CD4-positive, alpha-beta memory T cell (primary cell): ENCODE measurements at regions not wholly inside any gene's neighbourhood (a gene's known extent, or its start where the extent isn't known, plus 50 kb on each side); places are given as distances from the start of the nearest gene placed in this dataset.

Experiments used
- CTCF ChIA-PET: fragments of 350-600 bp; sonication (Branson Sonifier 250); formaldehyde crosslinking; loops from one replicate; lab custom pipeline; 2021; ENCODE audit warnings: inconsistent platforms; ENCODE audit not compliant: partially characterized antibody; lab: Charles Lee
- POLR2A ChIA-PET: fragments of 350-600 bp; sonication (Branson Sonifier 250); formaldehyde crosslinking; loops from one replicate; lab custom pipeline; 2021; ENCODE audit not compliant: partially characterized antibody; lab: Charles Lee
- DNase-seq, 5 donors: peaks; one replicate each; pipeline versions ENCODE4 v3.0.0 to v3.0.0-alpha.2; 2020 to 2022; ENCODE audit warnings: mixed read lengths in 1 of 5
- H3K27ac ChIP-seq: one replicate; pipeline ENCODE4 v1.7.0; 2013; ENCODE audit warnings: low read depth, low read length
- H3K27me3 ChIP-seq: 2 replicates; pipeline ENCODE4 v1.7.0; 2013; ENCODE audit warnings: mild to moderate bottlenecking, low read length, moderate library complexity; ENCODE audit not compliant: insufficient read depth
- H3K36me3 ChIP-seq: 2 replicates; pipeline ENCODE4 v1.7.0; 2013; ENCODE audit warnings: mild to moderate bottlenecking, low read length, moderate library complexity; ENCODE audit not compliant: insufficient read depth
- H3K4me1 ChIP-seq: 2 replicates; pipeline ENCODE4 v1.7.0; 2013; ENCODE audit warnings: mild to moderate bottlenecking, low read length, moderate library complexity; ENCODE audit not compliant: insufficient read depth
- H3K4me3 ChIP-seq, 2 donors: one replicate each; pipeline ENCODE4 v1.7.0; 2013; ENCODE audit warnings: low read length in 2 of 2, mild to moderate bottlenecking in 1 of 2
- H3K9me3 ChIP-seq, 2 donors: one replicate each; pipeline ENCODE4 v1.7.0; 2013; ENCODE audit warnings: low read length in 2 of 2, control low read depth in 1 of 2; ENCODE audit not compliant: control insufficient read depth in 1 of 2
- H3K27ac Mint-ChIP-seq, 7 donors: one replicate each; pipeline ENCODE4 v1.8.0; 2020 to 2021; ENCODE audit warnings: mixed read lengths in 7 of 7, mild to moderate bottlenecking in 6 of 7, inconsistent platforms in 3 of 7, moderate library complexity in 3 of 7
- H3K27me3 Mint-ChIP-seq, 2 donors: one replicate each; pipeline ENCODE4 v1.8.0; 2020 to 2021; ENCODE audit warnings: mixed read lengths in 2 of 2
- H3K36me3 Mint-ChIP-seq, 2 donors: one replicate each; pipeline ENCODE4 v1.8.0; 2020 to 2021; ENCODE audit warnings: mixed read lengths in 2 of 2, inconsistent platforms in 1 of 2, mild to moderate bottlenecking in 1 of 2
- H3K4me1 Mint-ChIP-seq, 4 donors: one replicate each; pipeline ENCODE4 v1.8.0; 2020 to 2021; ENCODE audit warnings: mixed read lengths in 4 of 4, mild to moderate bottlenecking in 1 of 4
- H3K4me3 Mint-ChIP-seq, 8 donors: one replicate each; pipeline ENCODE4 v1.8.0; 2020 to 2021; ENCODE audit warnings: mixed read lengths in 8 of 8, mild to moderate bottlenecking in 7 of 8, moderate library complexity in 6 of 8, inconsistent platforms in 3 of 8
- H3K9me3 Mint-ChIP-seq, 8 donors: one replicate each; pipeline ENCODE4 v1.8.0; 2020 to 2021; ENCODE audit warnings: mixed read lengths in 8 of 8, mild to moderate bottlenecking in 5 of 8, inconsistent platforms in 3 of 8, moderate library complexity in 1 of 8
- intact Hi-C: fragments of 100-400 bp; cut with micrococcal nuclease; formaldehyde crosslinking; loops from one replicate; pipeline ENCODE4 v1.15.1; 2023

DNA sequence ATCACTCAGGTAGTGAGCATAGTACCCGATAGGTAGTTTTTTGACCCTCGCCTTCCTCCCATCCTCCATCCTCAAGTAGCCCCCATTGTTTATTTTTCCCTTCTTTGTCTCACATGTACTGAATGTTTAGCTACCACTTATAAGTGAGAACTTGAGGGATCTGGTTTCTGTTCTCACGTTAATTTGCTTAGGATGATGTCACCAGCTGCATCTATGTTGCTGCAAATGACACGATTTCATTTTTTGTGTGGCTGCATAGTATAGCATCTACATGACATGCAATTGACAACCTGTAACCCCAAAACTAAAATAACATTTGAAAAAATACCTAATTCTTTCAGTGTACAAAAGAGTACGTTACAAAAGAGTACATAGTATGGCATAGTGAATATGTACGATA is 254.0 kb upstream of the NOVA1 start:
- no peaks in the 10 kb centered on the region for H3K27me3 Mint-ChIP-seq
- Histone ChIP-seq H3K4me1 (no peaks in the 10 kb centered on the region), H3K27me3 (no peaks in the 10 kb centered on the region), H3K36me3 (no peaks in the 10 kb centered on the region), H3K27ac (no peak overlapping the region), H3K4me3 (no peak overlapping the region), H3K9me3 (peaks cover 0 to 4% of the 10 kb centered on the region in 2 donors)
- POLR2A ChIA-PET, result no interaction called here
- H3K4me3 Mint-ChIP-seq, result no peak overlapping the region
- no peaks in the 10 kb centered on the region for H3K36me3 Mint-ChIP-seq
- CTCF ChIA-PET, result no interaction called here
- intact Hi-C loops, result no loop called here
- H3K9me3 Mint-ChIP-seq, result peaks cover 3 to 39% (median 27%) of the 10 kb centered on the region in 8 donors
- H3K4me1 Mint-ChIP-seq, result no peaks in the 10 kb centered on the region
- DNase-seq, result no peak
- H3K27ac Mint-ChIP-seq, result no peak overlapping the region

GRCh38 chr14:26855077-26855753 is 257.4 kb upstream of the NOVA1 start:
- Mint-ChIP-seq H3K4me3 (no peak overlapping the region), H3K27me3 (no peaks in the 10 kb centered on the region), H3K9me3 (peaks cover 3 to 36% (median 16%) of the 10 kb centered on the region in 8 donors), H3K4me1 (no peaks in the 10 kb centered on the region), H3K36me3 (no peaks in the 10 kb centered on the region), H3K27ac (no peak overlapping the region)
- CTCF ChIA-PET, result no interaction called here
- Histone ChIP-seq H3K4me1 (no peaks in the 10 kb centered on the region), H3K9me3 (peaks cover 0 to 4% of the 10 kb centered on the region in 2 donors), H3K27ac (no peak overlapping the region), H3K27me3 (no peaks in the 10 kb centered on the region), H3K36me3 (no peaks in the 10 kb centered on the region), H3K4me3 (no peak overlapping the region)
- no peak for DNase-seq
- intact Hi-C loops, result no loop called here
- POLR2A ChIA-PET, result no interaction called here

DNA sequence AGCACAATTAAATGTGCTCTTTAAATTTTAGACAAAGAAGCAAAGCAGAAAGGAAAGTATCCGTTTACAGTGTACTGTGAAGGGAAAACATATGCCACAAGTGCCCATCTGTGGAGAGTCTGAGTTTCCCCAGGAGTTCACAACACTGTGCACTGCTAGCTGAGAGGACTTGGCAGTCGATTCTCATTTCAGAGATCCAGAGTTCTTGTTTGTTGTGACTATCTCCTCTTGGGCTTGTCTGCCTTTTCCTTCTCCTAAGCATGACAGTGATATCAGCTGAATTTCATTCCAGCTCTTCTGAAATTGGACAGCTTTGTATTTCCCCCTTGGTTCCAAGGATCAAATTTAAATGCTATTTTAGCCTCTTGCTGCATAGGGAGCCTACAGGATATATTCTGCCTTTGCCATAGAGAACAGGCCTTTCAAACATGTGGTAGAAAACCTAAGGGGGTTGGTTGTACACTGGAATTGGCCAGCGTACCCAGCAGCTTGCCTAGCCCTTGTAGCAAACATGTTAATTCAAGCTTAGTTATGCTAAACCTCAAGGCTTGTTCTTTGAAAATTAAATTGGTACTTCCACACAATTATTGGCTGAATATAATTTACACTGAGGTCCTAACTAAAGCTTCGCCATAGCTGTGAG is 259.2 kb upstream of the NOVA1 start:
- Histone ChIP-seq H3K4me3 (no peak overlapping the region), H3K9me3 (no peaks in the 10 kb centered on the region), H3K27me3 (no peaks in the 10 kb centered on the region), H3K27ac (no peak overlapping the region), H3K36me3 (no peaks in the 10 kb centered on the region), H3K4me1 (no peaks in the 10 kb centered on the region)
- no peak for DNase-seq
- ChIA-PET POLR2A (no interaction called here), CTCF (no interaction called here)
- Mint-ChIP-seq H3K27me3 (no peaks in the 10 kb centered on the region), H3K9me3 (peaks cover 3 to 33% (median 18%) of the 10 kb centered on the region in 8 donors), H3K4me1 (no peaks in the 10 kb centered on the region), H3K36me3 (no peaks in the 10 kb centered on the region), H3K27ac (no peak overlapping the region), H3K4me3 (no peak overlapping the region)
- intact Hi-C loops, result no loop called here

- intact Hi-C loops, result no loop called here
- H3K27ac ChIP-seq, result no peak overlapping the region
- no peaks in the 10 kb centered on the region for H3K36me3 ChIP-seq
- Mint-ChIP-seq H3K4me1 (no peaks in the 10 kb centered on the region), H3K36me3 (no peaks in the 10 kb centered on the region), H3K27me3 (no peaks in the 10 kb centered on the region), H3K27ac (no peak overlapping the region), H3K9me3 (peaks cover 3 to 21% (median 16%) of the 10 kb centered on the region in 8 donors), H3K4me3 (no peak overlapping the region)
- no peaks in the 10 kb centered on the region for H3K4me1 ChIP-seq
- no peak for DNase-seq
- H3K4me3 ChIP-seq, result no peak overlapping the region
- CTCF ChIA-PET, result no interaction called here
- no peaks in the 10 kb centered on the region for H3K9me3 ChIP-seq
- no peaks in the 10 kb centered on the region for H3K27me3 ChIP-seq
- POLR2A ChIA-PET, result no interaction called here
Observed at GRCh38 chr14:26859483-26859882, 261.6 kb upstream of the NOVA1 start.

DNA sequence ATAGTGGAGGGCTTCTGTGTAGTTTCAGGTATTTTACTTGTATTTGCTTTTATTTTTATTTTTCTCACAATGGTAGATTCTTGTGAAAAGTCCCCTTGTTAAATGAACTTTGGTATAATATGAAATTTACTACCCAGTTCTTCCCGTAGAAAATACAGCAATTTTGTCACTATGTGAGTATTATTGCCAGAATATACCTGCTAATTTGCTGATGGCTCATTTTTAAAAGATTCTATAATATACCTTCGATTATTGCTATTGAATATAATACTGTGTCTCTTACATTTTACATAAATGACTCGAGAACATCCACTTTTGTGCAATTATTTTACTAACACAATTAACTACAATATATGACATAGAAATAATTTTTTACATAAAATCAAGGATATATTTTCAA is 262.3 kb upstream of the NOVA1 start:
- no peak overlapping the region for H3K4me3 ChIP-seq
- no peaks in the 10 kb centered on the region for H3K27me3 ChIP-seq
- H3K4me3 Mint-ChIP-seq, result no peak overlapping the region
- H3K9me3 ChIP-seq, result no peaks in the 10 kb centered on the region
- no peaks in the 10 kb centered on the region for H3K4me1 ChIP-seq
- no peaks in the 10 kb centered on the region for H3K36me3 ChIP-seq
- no peaks in the 10 kb centered on the region for H3K4me1 Mint-ChIP-seq
- H3K27me3 Mint-ChIP-seq, result no peaks in the 10 kb centered on the region
- no peak overlapping the region for H3K27ac Mint-ChIP-seq
- H3K36me3 Mint-ChIP-seq, result no peaks in the 10 kb centered on the region
- CTCF ChIA-PET, result no interaction called here
- intact Hi-C loops, result no loop called here
- H3K9me3 Mint-ChIP-seq, result peaks cover 3 to 21% (median 15%) of the 10 kb centered on the region in 8 donors
- POLR2A ChIA-PET, result no interaction called here
- no peak overlapping the region for H3K27ac ChIP-seq
- no peak for DNase-seq

- ChIA-PET POLR2A (no interaction called here), CTCF (no interaction called here)
- Mint-ChIP-seq H3K27ac (no peak overlapping the region), H3K9me3 (peaks cover 0 to 13% (median 9%) of the 10 kb centered on the region in 8 donors), H3K36me3 (no peaks in the 10 kb centered on the region), H3K27me3 (no peaks in the 10 kb centered on the region), H3K4me1 (no peaks in the 10 kb centered on the region), H3K4me3 (no peak overlapping the region)
- intact Hi-C loops, result no loop called here
- no peak for DNase-seq
- Histone ChIP-seq H3K4me3 (no peak overlapping the region), H3K4me1 (no peaks in the 10 kb centered on the region), H3K36me3 (no peaks in the 10 kb centered on the region), H3K9me3 (no peaks in the 10 kb centered on the region), H3K27ac (no peak overlapping the region), H3K27me3 (no peaks in the 10 kb centered on the region)
Observed at GRCh38 chr14:26863736-26864135, 265.9 kb upstream of the NOVA1 start.

DNA sequence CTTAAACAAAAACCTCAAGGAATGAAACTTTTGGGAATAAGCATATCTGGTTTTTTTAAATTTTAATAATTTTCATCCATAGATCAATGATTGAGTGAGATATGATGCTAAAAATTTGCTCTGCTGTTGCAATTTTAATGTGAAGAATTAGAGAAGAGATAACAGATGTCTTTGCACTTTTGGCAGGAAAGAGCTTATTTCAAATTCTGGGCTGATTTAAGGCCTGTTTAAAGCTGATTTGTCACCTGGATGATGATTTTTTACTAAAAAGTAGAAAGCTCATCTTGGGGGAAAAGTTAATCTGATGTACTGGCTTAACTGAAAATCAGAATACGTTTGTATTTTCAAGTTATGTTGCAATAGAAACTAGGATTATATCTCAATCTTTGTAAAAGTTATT is 268.9 kb upstream of the NOVA1 start:
- ChIA-PET CTCF (no interaction called here), POLR2A (no interaction called here)
- no peaks in the 10 kb centered on the region for H3K4me1 Mint-ChIP-seq
- peaks cover 2 to 18% (median 11%) of the 10 kb centered on the region in 8 donors for H3K9me3 Mint-ChIP-seq
- H3K4me3 Mint-ChIP-seq, result no peak overlapping the region
- no peaks in the 10 kb centered on the region for H3K9me3 ChIP-seq
- intact Hi-C loops, result no loop called here
- no peaks in the 10 kb centered on the region for H3K4me1 ChIP-seq
- H3K27me3 Mint-ChIP-seq, result no peaks in the 10 kb centered on the region
- no peak for DNase-seq
- H3K27me3 ChIP-seq, result no peaks in the 10 kb centered on the region
- H3K36me3 Mint-ChIP-seq, result no peaks in the 10 kb centered on the region
- H3K36me3 ChIP-seq, result no peaks in the 10 kb centered on the region
- no peak overlapping the region for H3K27ac Mint-ChIP-seq
- H3K4me3 ChIP-seq, result no peak overlapping the region
- no peak overlapping the region for H3K27ac ChIP-seq
